Endodermal cell (in vitro differentiated cells): ENCODE measurements at regions not wholly inside any gene's neighbourhood (a gene's known extent, or its start where the extent isn't known, plus 50 kb on each side); places are given as distances from the start of the nearest gene placed in this dataset.

Experiments used
- DNase-seq: peaks from one replicate; pipeline ENCODE4 v3.0.0-alpha.2; 2017
- H3K27ac ChIP-seq: 2 replicates; pipeline ENCODE4 v1.5.1; 2013; ENCODE audit warnings: mild to moderate bottlenecking, low read depth, low read length, moderate library complexity
- H3K27me3 ChIP-seq: 2 replicates; pipeline ENCODE4 v1.6.1; 2013; ENCODE audit warnings: mild to moderate bottlenecking, low read length, moderate library complexity; ENCODE audit not compliant: insufficient read depth, control insufficient read depth, poor library complexity, severe bottlenecking
- H3K36me3 ChIP-seq: 2 replicates; pipeline ENCODE4 v1.7.0; 2013; ENCODE audit warnings: mild to moderate bottlenecking, low read length, moderate library complexity; ENCODE audit not compliant: control insufficient read depth, insufficient read depth
- H3K4me1 ChIP-seq: one replicate; pipeline ENCODE4 v1.7.0; 2013; ENCODE audit warnings: low read length; ENCODE audit not compliant: control insufficient read depth, insufficient read depth
- H3K4me3 ChIP-seq: 2 replicates; pipeline ENCODE4 v1.5.1; 2013; ENCODE audit warnings: mild to moderate bottlenecking, low read length, moderate library complexity
- H3K9ac ChIP-seq: 2 replicates; pipeline ENCODE4 v1.6.1; 2013; ENCODE audit warnings: mild to moderate bottlenecking, low read length, moderate library complexity; ENCODE audit not compliant: poor library complexity, severe bottlenecking; ENCODE audit errors: extremely low read depth
- H3K9me3 ChIP-seq: 2 replicates; pipeline ENCODE4 v1.6.1; 2013; ENCODE audit warnings: mild to moderate bottlenecking, low read length, moderate library complexity; ENCODE audit not compliant: control insufficient read depth
- H3K27ac Mint-ChIP-seq: 2 replicates; pipeline ENCODE4 v1.8.0; 2020; ENCODE audit warnings: mixed read lengths
- H3K27me3 Mint-ChIP-seq: 2 replicates; pipeline ENCODE4 v1.8.0; 2021; ENCODE audit warnings: mild to moderate bottlenecking, mixed read lengths; ENCODE audit not compliant: insufficient read depth
- H3K36me3 Mint-ChIP-seq: 2 replicates; pipeline ENCODE4 v1.8.0; 2020; ENCODE audit warnings: low read depth, mixed read lengths
- H3K4me1 Mint-ChIP-seq: 2 replicates; pipeline ENCODE4 v1.8.0; 2020; ENCODE audit warnings: mixed read lengths
- H3K4me3 Mint-ChIP-seq: 2 replicates; pipeline ENCODE4 v1.8.0; 2020; ENCODE audit warnings: mild to moderate bottlenecking, moderate library complexity, mixed read lengths
- H3K9me3 Mint-ChIP-seq: 2 replicates; pipeline ENCODE4 v1.8.0; 2020; ENCODE audit warnings: mild to moderate bottlenecking, mixed read lengths
- WGBS, 2 experiments: methylation state at CpG; one replicate each; pipeline versions ENCODE4 v1.1.5 to v1.1.7; 2013; ENCODE audit warnings: missing lambda C conversion rate in 2 of 2, mixed read lengths in 1 of 2; ENCODE audit not compliant: insufficient coverage in 1 of 2, insufficient read length in 1 of 2; 5-methylcytosine and 5-hydroxymethylcytosine counted together
- TF ChIP-seq, protein P1 (sequence below): fragments of 200-600 bp; sonication (generic); conservative IDR thresholded peaks from 2 replicates; pipeline ENCODE4 v1.5.0; 2021; ENCODE audit warnings: antibody characterized with exemption, mild to moderate bottlenecking

DNA sequence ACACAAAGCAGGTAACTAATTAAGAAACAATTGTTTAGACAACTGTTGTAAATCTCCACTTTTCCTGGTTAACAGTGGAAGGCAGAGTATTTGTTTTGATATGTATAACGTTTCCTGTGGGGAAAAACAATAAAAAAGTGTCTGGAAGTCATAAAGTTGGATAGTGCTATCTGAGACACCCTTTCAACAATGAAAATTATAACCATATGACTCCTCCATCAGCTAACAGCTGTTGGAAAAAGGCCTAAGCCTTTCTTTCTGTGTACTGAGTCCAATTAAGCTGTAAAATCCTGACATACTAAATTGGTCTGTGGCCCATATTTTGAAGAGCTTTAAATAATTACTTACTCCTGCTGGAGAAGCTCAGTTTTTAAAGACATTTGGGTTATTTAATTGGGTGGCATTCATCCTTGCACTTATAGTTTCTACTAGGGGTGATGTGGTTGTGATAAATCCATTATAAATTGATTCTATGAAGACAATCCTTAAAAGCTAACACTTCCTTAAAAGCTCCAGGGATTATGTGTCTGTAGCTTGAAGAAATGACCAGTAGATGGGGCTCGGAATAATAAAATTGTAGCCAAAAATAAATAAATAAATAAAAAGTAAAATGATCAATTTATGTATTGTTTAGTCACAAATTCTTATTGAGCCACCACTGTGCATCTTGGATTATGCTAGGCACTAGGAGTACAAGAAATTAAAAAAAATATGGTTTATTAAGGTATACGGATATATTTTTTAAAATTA, 698.1 kb upstream of the NXPH2 start:
- no peak overlapping the region for H3K27ac ChIP-seq
- no peaks in the 10 kb centered on the region for H3K4me1 ChIP-seq
- Mint-ChIP-seq H3K36me3 (peaks cover 2% of the 10 kb centered on the region), H3K27me3 (peaks cover 1% of the 10 kb centered on the region), H3K4me3 (no peak overlapping the region), H3K27ac (no peak overlapping the region), H3K9me3 (peaks cover 6% of the 10 kb centered on the region), H3K4me1 (peaks cover 17% of the 10 kb centered on the region)
- no peaks in the 10 kb centered on the region for H3K36me3 ChIP-seq
- no peaks in the 10 kb centered on the region for H3K27me3 ChIP-seq
- WGBS, 2 experiments, result 95 to 100% methylated on average over 1 to 3 of the region's 3 CpGs
- no peak for DNase-seq
- TF ChIP-seq, protein P1, sequence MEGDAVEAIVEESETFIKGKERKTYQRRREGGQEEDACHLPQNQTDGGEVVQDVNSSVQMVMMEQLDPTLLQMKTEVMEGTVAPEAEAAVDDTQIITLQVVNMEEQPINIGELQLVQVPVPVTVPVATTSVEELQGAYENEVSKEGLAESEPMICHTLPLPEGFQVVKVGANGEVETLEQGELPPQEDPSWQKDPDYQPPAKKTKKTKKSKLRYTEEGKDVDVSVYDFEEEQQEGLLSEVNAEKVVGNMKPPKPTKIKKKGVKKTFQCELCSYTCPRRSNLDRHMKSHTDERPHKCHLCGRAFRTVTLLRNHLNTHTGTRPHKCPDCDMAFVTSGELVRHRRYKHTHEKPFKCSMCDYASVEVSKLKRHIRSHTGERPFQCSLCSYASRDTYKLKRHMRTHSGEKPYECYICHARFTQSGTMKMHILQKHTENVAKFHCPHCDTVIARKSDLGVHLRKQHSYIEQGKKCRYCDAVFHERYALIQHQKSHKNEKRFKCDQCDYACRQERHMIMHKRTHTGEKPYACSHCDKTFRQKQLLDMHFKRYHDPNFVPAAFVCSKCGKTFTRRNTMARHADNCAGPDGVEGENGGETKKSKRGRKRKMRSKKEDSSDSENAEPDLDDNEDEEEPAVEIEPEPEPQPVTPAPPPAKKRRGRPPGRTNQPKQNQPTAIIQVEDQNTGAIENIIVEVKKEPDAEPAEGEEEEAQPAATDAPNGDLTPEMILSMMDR, result peak; percentile 51
- no peak overlapping the region for H3K9ac ChIP-seq
- H3K9me3 ChIP-seq, result no peaks in the 10 kb centered on the region
- no peak overlapping the region for H3K4me3 ChIP-seq

DNA sequence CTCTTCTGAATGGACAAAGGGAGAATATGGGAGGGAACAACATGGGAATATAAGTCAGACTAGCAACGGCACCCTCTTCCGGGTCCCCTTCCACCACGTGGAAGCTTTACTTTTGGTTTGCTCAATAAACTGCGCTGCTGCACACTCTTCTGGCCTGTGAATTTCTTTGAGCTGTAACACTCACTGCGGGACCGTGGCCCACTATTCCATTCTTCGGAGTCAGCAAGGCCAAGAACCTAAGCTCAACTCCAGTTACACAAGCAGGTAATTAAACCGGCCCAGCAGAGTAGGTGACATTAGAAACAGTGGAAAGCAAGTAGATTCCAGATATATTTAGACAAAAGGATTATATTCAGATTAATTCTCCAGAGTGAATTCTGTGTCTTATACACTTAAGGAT, 697.4 kb upstream of the NXPH2 start:
- H3K36me3 ChIP-seq, result no peaks in the 10 kb centered on the region
- H3K4me3 Mint-ChIP-seq, result no peak overlapping the region
- H3K4me3 ChIP-seq, result no peak overlapping the region
- DNase-seq, result no peak
- H3K4me1 Mint-ChIP-seq, result peaks cover 17% of the 10 kb centered on the region
- TF ChIP-seq, protein P1, result no peak
- no peak overlapping the region for H3K27ac ChIP-seq
- WGBS, 2 experiments, result 94 to 96% methylated on average over 6 to 8 of the region's 8 CpGs
- peaks cover 6% of the 10 kb centered on the region for H3K9me3 Mint-ChIP-seq
- no peaks in the 10 kb centered on the region for H3K9me3 ChIP-seq
- H3K36me3 Mint-ChIP-seq, result peaks cover 2% of the 10 kb centered on the region
- no peak overlapping the region for H3K27ac Mint-ChIP-seq
- no peak overlapping the region for H3K9ac ChIP-seq
- H3K27me3 Mint-ChIP-seq, result peaks cover 1% of the 10 kb centered on the region
- H3K27me3 ChIP-seq, result no peaks in the 10 kb centered on the region
- no peaks in the 10 kb centered on the region for H3K4me1 ChIP-seq

DNA sequence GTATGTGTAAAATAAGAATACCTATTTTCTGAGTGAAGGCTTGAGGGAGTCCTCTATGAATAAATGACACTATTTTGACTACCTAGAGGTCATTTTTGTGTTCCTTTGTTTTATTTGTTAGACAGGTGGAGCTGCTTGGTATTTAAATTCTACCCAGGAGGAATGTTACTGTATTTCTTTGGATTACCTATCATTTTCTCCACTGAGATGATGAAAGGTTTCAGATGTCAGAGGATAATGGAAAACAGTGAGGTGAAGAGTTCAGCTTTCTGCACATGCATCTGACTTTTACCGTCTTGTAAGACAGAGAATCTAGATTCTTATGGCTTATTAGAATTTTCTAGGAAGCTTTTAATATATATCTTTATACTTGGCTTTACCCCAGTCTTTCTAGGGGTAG, 689.8 kb upstream of the NXPH2 start:
- no peaks in the 10 kb centered on the region for H3K9me3 Mint-ChIP-seq
- Histone ChIP-seq H3K27me3 (no peaks in the 10 kb centered on the region), H3K4me3 (no peak overlapping the region), H3K4me1 (no peaks in the 10 kb centered on the region), H3K27ac (no peak overlapping the region), H3K36me3 (no peaks in the 10 kb centered on the region), H3K9me3 (no peaks in the 10 kb centered on the region), H3K9ac (no peak overlapping the region)
- TF ChIP-seq, protein P1, result no peak
- 86% methylated on average over 1 of the region's 1 CpG; no CpG with 5 or more reads in 1 of the 2 experiments for WGBS, 2 experiments
- H3K4me3 Mint-ChIP-seq, result no peak overlapping the region
- no peaks in the 10 kb centered on the region for H3K27me3 Mint-ChIP-seq
- no peaks in the 10 kb centered on the region for H3K36me3 Mint-ChIP-seq
- no peak for DNase-seq
- H3K4me1 Mint-ChIP-seq, result peaks cover 9% of the 10 kb centered on the region
- no peak overlapping the region for H3K27ac Mint-ChIP-seq
